ENCODE measurements at regions not wholly inside any gene's neighbourhood (a gene's known extent, or its start where the extent isn't known, plus 50 kb on each side); places are given as distances from the start of the nearest gene placed in this dataset.

- TF ChIP-seq CTCF (IDR thresholded peaks at IDR 0.05) (no peak), POLR2A (IDR thresholded peaks at IDR 0.05) (no peak), POLR2AphosphoS5 (IDR thresholded peaks at IDR 0.05; ENCODE audit: insufficient read depth in 1 of 2, low read depth in 1 of 2) (no peak)
Observed at GRCh38 chr11:113603277-113604059, 102.6 kb downstream of the TMPRSS5 start.

Measured in vagina (tissue), 2 donors.